Brain microvascular endothelial cell (primary cell): ENCODE measurements at regions not wholly inside any gene's neighbourhood (a gene's known extent, or its start where the extent isn't known, plus 50 kb on each side); places are given as distances from the start of the nearest gene placed in this dataset.

Experiments
- DNase-seq: peaks from one replicate; pipeline ENCODE4 v3.0.0-alpha.2; 2020
- H3K27ac ChIP-seq: fragments of 250-450 bp; sonication (Bioruptor Pico); 2 replicates; pipeline ENCODE4 v1.5.1; 2020; ENCODE audit warnings: mild to moderate bottlenecking, moderate library complexity
- H3K27me3 ChIP-seq: fragments of 250-450 bp; sonication (Bioruptor Pico); replicated peaks from 2 replicates; pipeline ENCODE4 v1.5.1; 2020; ENCODE audit warnings: mild to moderate bottlenecking
- H3K36me3 ChIP-seq: fragments of 250-450 bp; sonication (Bioruptor Pico); replicated peaks from 2 replicates; pipeline ENCODE4 v1.5.1; 2020; ENCODE audit warnings: mild to moderate bottlenecking
- H3K4me3 ChIP-seq: 2 replicates; pipeline ENCODE4 v1.5.1; 2011; ENCODE audit warnings: low read depth, mild to moderate bottlenecking, control low read depth, low read length, moderate library complexity
- CTCF ChIP-seq: IDR thresholded peaks from 2 replicates; pipeline ENCODE4 v1.5.1; 2011; ENCODE audit warnings: low read depth, mild to moderate bottlenecking, moderate library complexity, low read length, control low read depth, inconsistent platforms; ENCODE audit errors: missing control alignments
- in situ Hi-C: cut with HindIII; loops from 2 replicates; pipeline ENCODE4 v1.10.0; 2017; ENCODE audit warnings: low sequenced_read_pairs, low pct_ligation_motif_present

- DNase-seq = peak; percentile 28
- Histone ChIP-seq H3K4me3 (no peak overlapping the region), H3K27me3 (no peaks in the 10 kb centered on the region), H3K27ac (peak overlapping the region; percentile 42), H3K36me3 (no peaks in the 10 kb centered on the region)
- in situ Hi-C loops = no loop called here
- no peak for TF ChIP-seq CTCF
Observed at GRCh38 chr12:90335566-90335965, 619.4 kb downstream of the CCER1 start.

GRCh38 chr12:90333939-90334338 lies 621.0 kb downstream of the CCER1 start:
- no peaks in the 10 kb centered on the region for H3K36me3 ChIP-seq
- DNase-seq = peak; percentile 82
- no peak for TF ChIP-seq CTCF
- in situ Hi-C loops = no loop called here
- H3K4me3 ChIP-seq = no peak overlapping the region
- H3K27me3 ChIP-seq = no peaks in the 10 kb centered on the region
- peak overlapping the region; percentile 66 for H3K27ac ChIP-seq

GRCh38 chr12:90333424-90333823 lies 621.6 kb downstream of the CCER1 start:
- no peak for TF ChIP-seq CTCF
- Histone ChIP-seq H3K27me3 (no peaks in the 10 kb centered on the region), H3K27ac (peak overlapping the region; percentile 66), H3K36me3 (no peaks in the 10 kb centered on the region), H3K4me3 (no peak overlapping the region)
- no peak for DNase-seq
- in situ Hi-C loops = no loop called here

GRCh38 chr12:90331821-90332220 lies 623.2 kb downstream of the CCER1 start:
- Histone ChIP-seq H3K27ac (no peak overlapping the region), H3K27me3 (no peaks in the 10 kb centered on the region), H3K36me3 (no peaks in the 10 kb centered on the region), H3K4me3 (no peak overlapping the region)
- in situ Hi-C loops = no loop called here
- no peak for TF ChIP-seq CTCF
- no peak for DNase-seq

GRCh38 chr12:90331262-90331661 lies 622.6 kb upstream of the ATP2B1 start:
- in situ Hi-C loops = no loop called here
- TF ChIP-seq CTCF = no peak
- DNase-seq = peak; percentile 18
- no peak overlapping the region for H3K4me3 ChIP-seq
- no peaks in the 10 kb centered on the region for H3K27me3 ChIP-seq
- H3K36me3 ChIP-seq = no peaks in the 10 kb centered on the region
- no peak overlapping the region for H3K27ac ChIP-seq

DNA sequence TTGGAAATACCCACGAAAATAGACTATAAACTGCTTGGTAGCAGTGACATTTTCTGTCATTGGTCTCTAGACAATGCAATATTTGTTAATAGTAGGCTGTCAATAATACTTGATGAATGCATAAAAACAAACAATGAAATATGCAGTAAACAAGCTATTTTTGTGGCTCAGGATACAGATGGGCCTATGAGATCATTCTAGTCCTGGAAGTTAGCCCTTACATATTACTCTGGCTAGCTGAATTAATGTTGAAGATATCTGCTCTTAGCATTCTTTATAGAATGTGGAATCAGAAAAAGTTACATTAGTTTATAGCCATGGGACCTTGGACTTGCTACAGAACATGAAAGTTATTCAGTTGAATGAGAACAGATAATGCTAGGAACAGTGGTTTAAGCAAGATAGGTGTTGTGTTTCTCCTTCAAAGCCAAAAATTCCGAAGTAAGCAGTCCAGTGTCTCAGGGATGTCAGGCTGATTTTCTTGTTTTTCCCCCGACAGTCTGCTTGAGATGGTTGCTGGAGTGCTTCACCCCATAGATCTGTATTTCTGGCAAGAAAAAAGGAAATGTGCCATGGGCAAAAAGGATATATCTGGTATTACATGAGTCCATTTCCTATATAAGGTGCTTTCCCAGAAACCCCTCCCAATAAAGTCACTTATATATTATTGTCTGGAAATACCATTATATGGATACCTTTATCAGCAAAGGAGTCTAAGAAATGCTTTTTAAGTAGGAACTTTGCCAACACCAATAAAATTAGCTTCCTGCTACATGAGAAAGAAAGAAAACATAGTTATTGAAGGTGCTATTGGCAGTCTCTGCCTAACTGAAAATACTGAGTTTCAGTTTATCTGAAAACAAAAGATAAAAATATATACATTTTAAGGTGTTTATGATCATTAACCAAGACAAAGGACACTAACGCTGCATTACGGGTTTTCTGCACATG lies 619.4 kb upstream of the ATP2B1 start:
- H3K27me3 ChIP-seq = no peaks in the 10 kb centered on the region
- no peak overlapping the region for H3K27ac ChIP-seq
- in situ Hi-C loops = no loop called here
- H3K4me3 ChIP-seq = no peak overlapping the region
- no peaks in the 10 kb centered on the region for H3K36me3 ChIP-seq
- DNase-seq = no peak
- TF ChIP-seq CTCF = no peak
